Suprapubic skin (tissue), 4 donors: ENCODE measurements at regions not wholly inside any gene's neighbourhood (a gene's known extent, or its start where the extent isn't known, plus 50 kb on each side); places are given as distances from the start of the nearest gene placed in this dataset.

ENCODE experiments used
- POLR2A ChIP-seq, 2 donors: fragments of 450-650 bp; IDR thresholded peaks; one replicate each; pipeline ENCODE4 v1.6.1; 2017; ENCODE audit warnings: antibody characterized with exemption in 2 of 2, mild to moderate bottlenecking in 2 of 2, moderate library complexity in 2 of 2
- POLR2AphosphoS5 ChIP-seq, 3 donors: sonication (generic); formaldehyde crosslinking; IDR thresholded peaks; one replicate each; pipeline ENCODE4 v1.6.1; 2017; ENCODE audit warnings: antibody characterized with exemption in 3 of 3
- TF ChIP-seq, protein P1 (sequence below), 2 donors: fragments of 200-600 bp in 1 of 2; fragments of 450-650 bp in 1 of 2; sonication (generic) in 1 of 2; IDR thresholded peaks; one replicate each; pipeline ENCODE4 v1.5.1; 2016 to 2019; ENCODE audit warnings: antibody characterized with exemption in 2 of 2, mild to moderate bottlenecking in 1 of 2, moderate library complexity in 1 of 2

DNA sequence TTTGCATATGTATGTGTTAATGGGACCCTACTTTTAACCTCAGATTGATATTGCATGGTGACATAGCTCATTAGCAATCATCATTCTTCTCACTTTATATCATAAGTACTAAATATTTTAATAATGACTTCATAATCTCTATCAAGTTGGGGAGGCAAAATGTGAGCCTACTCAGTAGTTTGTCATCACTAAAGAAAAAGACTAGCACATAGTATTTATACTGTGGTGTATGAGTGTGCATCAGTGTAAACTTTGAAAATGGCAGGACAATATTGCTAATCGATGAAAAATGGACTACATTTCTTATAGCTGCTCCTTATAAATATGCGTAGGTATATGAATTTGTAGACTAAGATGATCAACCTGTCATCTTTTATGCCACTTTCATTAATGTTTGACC lies 624.5 kb upstream of the ROBO2 start:
- TF ChIP-seq POLR2A (IDR thresholded peaks at IDR 0.05) (no peak), POLR2AphosphoS5 (IDR thresholded peaks at IDR 0.05) (no peak)
- TF ChIP-seq, protein P1, sequence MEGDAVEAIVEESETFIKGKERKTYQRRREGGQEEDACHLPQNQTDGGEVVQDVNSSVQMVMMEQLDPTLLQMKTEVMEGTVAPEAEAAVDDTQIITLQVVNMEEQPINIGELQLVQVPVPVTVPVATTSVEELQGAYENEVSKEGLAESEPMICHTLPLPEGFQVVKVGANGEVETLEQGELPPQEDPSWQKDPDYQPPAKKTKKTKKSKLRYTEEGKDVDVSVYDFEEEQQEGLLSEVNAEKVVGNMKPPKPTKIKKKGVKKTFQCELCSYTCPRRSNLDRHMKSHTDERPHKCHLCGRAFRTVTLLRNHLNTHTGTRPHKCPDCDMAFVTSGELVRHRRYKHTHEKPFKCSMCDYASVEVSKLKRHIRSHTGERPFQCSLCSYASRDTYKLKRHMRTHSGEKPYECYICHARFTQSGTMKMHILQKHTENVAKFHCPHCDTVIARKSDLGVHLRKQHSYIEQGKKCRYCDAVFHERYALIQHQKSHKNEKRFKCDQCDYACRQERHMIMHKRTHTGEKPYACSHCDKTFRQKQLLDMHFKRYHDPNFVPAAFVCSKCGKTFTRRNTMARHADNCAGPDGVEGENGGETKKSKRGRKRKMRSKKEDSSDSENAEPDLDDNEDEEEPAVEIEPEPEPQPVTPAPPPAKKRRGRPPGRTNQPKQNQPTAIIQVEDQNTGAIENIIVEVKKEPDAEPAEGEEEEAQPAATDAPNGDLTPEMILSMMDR (IDR thresholded peaks at IDR 0.05): no peak
